Activated T-cell treated with anti-CD3 and anti-CD28 coated beads for 1 hour (primary cell): ENCODE measurements at regions not wholly inside any gene's neighbourhood (a gene's known extent, or its start where the extent isn't known, plus 50 kb on each side); places are given as distances from the start of the nearest gene placed in this dataset.

Experiments used
- DNase-seq: peaks from one replicate; pipeline ENCODE4 v3.0.0-alpha.2; 2020; ENCODE audit warnings: low read depth

DNA sequence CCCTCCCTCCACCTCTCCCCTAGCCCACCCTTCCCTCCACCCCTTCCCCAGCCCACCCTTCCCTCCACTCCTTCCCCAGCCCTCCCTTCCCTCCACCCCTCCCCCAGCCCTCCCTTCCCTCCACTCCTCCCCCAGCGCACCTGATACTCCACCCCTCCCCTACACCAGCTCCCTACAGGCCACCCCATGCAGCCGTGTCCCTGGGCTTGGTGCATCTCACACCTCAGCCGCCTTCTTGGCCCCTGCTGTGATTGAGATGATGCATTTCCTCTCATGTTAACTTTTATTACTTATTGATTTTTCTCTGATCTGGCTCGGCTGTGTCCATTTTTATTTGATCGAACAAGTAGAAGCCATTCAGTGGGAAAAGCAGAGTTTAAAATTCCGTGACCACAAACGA is 243.8 kb downstream of the MATN1 start:
- no peak for DNase-seq

DNA sequence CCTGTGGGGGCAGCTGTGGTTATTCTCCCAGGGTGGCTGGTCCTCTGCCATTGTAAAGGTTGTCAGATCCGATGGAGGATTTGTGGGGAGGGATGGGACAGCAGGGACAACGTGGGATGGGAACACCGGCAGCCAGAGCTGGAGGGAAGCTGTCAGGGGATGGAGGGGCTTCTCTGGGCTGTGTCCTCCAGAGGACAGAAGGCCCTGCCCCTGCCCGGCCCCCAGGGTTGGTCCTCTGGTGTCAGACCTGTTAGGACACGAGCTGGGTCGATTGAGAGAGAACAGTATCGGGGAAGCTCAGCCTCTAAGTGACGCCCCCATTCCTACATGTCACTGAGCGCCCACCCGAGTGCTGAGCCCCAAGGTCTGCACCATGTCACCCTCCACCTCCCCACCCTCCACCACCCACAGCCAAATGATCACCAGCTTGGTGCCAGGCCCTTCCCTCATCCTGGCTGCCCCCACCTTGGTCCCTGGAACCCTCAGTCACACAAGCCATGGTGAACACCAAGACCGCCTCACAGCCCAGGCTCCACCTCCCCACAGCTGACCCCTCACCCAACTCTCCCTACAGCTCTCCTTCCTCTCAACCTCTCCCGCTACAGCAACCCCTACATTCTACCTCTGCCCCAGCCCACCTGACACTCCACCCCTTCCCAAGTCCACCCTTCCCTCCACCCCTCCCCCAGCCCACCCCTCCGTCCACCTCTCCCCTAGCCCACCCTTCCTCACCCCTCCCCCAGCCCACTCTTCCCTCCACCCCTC is 244.4 kb downstream of the MATN1 start:
- no peak for DNase-seq

DNA sequence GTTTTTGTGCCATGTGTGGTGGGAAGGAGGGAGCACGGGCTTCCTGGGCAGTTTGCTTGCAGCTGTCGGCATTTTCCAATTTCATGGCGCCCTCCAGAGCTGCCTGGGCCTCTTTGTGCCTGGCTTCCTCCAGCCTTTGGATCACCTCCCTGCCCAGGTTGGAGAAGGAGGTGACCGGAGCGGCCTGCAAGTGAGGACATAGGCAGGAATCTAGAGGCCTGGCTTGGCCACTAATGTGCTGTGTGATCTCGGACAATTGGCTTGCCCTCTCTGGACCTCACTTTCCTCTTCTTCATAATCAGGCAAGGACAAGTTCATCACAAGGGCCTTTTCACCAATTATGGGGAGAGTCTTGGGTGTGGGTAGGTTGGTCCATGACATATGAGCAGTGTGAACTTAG is 245.1 kb downstream of the MATN1 start:
- no peak for DNase-seq

DNA sequence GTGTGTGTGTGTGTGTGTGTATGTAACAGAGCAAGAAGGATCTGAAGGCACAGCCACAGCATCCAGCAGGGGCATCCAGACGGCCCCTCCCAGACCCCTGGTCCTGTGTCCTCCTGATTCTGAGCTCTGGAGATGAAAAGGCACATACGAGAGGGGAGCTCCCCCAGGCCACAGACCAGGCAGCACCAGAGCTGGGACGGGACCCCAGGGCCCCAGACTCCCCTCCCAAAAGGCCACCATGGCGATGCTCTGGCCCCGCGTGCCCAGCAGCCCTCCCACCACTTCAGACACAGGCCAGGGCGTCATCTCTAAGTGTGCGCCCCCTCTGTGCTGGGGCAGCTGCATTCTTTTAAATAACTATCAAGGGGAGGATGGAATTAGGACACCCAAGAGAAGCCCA is 245.8 kb downstream of the MATN1 start:
- no peak for DNase-seq

DNA sequence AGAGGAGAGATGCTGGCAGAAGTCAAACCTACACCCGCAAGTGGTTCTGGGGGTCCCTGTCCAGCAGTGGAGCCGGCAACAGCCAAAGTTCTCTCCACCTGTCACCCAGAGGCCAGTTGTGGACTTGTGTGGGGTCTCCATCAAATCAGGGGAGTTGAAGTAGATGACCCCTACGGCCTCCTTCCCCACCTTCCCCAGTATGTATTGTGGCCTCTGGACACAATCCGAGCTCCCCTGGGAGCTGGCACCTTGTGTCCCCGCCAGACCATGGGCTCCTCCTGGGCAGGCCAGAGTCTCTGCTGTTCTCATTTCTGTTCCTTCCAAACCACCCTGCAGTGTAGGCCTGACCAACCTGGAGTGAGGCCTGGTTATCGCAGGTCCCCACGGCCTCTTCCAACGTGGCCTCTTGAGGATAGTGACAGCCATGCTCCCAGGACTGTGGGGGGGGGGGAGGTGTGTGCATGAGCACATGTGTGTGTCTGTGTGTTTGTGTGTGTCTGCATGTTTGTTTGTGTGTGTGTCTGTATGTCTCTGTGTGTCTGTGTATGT is 246.4 kb downstream of the MATN1 start:
- DNase-seq = no peak

DNA sequence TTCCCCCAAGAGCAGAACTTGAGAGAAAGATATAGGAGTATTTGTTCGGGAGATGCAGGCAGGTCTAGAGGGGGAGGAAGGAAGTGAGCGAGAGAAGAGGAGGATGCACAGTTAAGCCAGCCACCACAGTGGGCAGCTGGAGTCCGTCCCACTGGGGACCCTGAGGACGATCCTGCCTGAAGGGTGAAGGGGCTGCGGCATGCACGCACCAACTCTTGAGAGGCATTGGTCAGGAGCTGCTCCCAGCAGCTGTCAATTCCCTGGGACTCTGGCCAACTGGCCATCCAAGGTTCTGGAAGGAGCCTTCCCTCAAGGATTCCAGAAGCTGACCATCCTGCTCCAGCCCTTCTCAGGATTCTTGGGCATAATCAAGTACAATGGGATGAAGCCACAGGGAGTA is 246.9 kb downstream of the MATN1 start:
- DNase-seq = no peak

DNA sequence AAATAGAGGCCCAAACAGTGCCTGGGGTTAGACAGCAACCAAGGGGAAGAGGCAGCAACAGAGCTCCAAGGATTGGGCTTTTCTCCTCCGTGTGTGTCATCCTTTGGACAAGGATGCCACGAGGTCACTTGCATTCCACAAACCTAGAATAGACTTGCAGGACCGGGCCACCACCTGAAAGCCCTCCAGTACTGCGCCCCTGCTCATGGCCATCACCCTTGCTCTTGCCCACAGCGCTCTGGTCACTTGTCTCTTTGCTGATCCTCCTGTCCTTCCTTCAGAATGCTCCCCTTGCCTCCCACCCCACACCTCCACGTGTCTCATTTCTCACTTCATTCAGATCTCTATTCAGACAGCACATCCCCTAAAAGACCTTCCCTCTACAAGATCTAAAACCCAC is 247.4 kb downstream of the MATN1 start:
- DNase-seq = no peak

DNA sequence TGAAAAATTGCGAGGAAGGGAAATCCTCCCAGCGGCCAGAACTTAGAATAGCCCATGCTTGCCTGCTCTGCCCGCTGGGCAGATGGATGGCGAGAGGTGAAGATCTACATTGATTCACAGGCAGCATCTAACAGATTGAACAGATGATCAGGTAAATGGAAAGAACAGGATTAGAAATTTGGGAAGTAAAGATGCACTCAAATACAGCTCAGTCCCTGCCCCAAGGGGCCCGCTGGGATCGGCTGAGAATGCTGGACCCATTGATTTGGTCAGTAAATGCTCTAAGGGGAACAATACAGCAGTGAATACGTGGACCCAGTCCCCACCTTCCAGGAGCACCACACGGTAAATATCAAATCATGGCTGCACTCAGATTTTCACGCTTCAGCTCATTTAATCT is 248.2 kb downstream of the MATN1 start:
- DNase-seq = no peak

DNA sequence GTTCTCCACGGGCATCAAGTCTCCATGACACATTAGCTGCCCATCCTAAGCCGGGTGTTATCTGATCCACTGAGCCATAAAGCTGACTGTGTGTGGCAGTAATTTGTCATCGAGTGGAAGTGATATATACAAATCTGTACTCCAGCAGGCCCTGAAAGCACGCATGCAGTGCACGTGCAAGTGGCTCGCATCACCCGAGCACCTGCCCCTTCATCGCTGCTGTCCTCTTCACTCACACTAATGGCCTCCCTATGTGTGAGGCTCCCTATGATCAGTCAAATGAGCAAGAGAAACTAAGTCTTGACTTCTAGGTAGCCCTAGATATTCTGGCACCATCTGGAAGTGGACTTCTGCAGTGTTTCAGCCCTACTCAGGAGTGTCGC is 248.6 kb downstream of the MATN1 start:
- no peak for DNase-seq

DNA sequence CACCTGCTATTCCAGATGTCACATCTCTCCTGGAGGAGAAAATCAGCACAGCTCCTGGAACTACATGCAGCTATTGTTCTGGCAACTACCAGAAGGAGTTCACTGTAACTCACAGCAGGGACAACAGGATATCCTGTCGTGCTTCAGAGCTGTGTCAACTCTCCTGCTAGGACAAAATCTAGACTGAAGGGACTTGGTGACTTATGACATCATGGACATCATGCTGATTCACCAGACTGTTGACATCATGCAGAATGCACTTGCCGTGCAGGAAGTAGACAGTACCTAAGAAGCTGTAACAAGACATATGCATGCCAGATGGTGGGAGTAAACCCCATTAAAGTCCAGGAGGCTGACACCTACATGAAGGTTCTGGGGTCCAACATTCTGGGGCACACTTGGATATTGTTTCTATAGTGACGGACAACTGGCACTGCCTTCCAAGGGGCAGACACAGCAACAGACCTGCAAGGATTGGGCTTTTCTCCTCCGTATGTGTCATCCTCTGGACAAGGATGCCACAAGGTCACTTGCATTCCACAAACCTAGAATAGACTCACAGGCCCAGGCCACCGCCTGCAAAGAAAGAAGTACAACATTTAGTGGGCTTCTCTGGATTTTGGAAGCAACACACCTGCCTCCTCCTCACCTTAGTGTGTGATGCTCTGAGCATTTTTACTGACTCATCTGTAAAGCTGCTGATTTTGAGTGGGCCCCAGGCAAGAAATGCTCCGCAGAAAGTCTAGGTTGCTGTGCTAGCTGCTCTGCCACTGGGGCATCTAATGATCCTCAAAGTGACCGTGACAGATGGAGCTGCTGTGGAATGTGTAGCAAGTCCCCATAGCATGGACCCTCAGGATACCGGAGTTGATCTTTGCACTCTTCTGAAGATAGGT is 249.2 kb downstream of the MATN1 start:
- no peak for DNase-seq

DNA sequence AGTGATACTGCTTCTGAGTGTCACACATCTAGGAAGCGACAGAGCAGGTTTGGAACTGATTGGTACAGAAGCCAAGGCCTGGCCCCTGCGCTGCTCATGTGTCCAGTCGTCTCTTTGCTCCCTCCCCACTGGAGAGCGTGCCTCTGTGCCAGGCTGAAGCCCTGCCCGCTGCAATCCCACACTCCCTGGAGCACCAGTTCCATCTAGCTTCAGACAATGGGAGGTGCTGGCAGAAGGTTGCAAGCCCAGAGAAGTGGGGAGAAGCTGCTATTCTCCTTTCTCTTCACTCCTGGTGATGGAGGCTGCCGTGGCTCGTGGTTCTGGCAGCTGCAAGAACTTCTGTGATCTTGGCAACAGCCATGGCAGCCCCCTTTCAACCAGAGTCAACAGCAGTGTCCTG is 250.9 kb downstream of the MATN1 start:
- DNase-seq = no peak

DNA sequence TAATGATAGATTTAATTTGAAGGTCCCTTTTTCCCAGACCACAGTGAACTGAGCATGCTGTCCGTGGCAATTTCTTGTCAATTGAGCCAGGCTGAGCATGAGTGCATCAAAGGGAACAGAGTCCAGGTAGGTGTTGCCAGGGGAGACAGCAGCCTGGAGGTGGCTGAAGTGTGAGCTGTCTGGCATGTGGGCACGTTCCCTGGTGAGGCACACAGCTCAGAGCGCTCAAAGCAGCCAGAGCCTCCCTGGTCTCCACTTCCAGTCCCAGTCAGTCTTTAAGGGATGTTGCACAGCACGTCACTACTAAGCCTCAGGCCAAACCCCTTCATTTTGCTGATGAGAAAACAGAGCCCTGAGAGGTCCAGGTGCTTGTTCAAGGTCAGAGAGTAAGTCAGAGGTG is 251.4 kb downstream of the MATN1 start:
- no peak for DNase-seq

DNA sequence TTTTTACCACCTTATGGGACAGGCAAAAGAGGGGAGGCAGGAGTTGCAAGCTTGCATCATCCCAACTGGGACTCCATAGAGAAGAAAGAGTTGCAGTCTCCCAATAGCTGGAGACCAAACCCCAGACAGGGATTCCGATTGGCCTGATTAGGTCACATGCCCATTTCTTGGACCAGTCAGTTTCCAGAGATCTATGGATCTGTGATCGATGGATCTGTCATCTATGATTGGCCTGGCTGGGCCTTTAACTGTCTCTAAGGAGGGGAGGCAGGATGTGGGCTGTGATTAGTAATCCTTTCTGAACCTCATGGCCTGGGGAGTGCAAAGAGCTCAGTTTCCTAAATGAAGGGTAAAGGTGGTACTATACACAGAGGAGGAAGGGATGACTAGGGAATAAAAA is 252.1 kb downstream of the MATN1 start:
- DNase-seq = no peak

DNA sequence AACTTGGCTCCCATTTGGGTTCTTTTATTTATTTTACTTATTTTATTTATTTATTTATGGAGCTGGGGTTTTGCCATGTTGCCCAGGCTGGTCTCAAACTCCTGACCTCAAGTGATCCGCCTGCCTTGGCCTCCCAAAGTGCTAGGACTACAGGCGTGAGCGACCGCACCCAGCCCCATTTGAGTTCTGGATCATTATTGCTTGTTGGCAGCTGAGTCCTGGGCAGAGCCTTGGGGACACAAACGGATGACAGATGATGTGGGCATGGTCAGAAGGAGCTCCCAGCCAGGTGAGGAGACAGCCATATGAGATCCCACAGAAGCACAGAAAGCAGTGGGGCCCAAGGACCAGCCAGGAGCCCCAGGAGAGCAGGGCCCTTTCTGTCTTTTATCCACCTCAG is 254.0 kb downstream of the MATN1 start:
- DNase-seq = no peak

DNA sequence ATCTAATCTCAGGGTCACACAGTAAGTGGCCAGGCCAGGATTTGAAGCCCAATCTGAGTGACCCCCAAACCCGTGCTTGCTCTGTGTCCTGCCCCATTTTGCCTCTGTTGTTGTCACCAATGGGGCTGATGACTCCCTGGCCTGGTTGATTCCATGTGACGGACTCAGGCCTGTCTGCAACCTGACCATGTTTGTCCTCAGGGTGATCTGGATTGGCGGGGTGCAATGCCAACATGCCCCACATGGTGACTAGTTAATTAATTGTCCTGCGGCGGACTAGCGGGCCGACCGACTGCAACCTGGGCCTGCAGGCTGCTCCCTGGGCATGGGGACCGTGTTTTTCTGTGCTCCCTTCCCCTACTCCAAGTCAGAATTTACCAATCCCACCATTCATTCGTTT is 256.3 kb downstream of the MATN1 start:
- no peak for DNase-seq

DNA sequence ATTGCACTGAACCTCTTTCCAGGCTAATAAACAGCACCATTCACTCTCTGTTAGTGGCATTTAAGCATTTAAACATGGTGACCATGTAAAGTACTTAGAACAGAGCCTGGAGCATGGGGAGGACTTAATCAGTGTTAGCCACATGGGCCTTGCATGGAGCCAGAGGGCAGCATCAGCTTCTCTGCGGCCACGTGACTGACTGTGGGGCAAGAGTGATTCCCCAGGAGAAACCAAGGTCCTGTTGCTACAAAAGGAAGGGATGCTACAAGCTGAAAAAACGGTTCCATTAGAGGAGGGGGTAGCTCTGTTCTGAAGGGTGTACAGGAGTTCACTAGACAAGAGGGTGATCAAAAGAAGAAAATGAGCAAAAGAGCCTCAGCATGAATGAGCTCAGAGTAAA is 256.8 kb downstream of the MATN1 start:
- DNase-seq = no peak

DNA sequence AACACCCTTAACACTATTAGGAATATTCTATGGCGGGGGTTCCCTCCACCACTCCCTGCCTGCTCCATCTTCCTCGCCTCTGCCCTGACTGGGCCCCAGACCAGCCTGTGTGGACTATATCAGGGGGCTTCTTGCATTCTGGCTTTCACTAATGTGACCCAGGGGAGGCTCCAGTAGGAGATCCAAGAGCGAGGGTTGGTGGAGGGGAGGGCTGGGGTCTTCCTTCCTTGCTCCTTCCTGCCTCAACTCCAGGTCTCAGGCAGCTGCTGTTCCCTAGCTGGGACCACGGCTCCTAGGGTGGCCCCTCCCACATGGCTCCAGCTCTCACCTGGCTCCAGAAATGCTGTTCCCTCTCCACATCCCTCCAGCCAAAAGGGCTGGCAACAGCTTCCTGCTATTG is 257.4 kb downstream of the MATN1 start:
- DNase-seq = no peak

DNA sequence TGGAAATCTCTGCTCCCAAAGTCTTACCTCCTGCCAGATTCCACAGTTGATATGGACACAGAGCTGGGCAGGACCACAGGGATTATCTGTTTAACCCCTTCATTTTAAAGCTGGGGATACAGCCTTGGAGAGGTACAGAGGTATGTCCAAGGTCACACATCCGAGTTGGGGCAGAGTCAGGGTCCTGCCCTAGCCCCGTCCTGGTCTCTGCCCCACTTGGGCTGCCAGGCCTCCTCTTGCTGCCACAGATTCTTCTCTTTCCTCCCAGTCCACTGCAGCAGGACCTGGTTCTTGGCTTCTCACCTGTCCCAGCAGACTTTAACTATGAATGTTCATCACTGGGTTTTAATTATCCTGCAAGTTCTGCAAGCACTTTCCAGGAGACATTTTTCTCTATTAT is 258.3 kb downstream of the MATN1 start:
- no peak for DNase-seq

DNA sequence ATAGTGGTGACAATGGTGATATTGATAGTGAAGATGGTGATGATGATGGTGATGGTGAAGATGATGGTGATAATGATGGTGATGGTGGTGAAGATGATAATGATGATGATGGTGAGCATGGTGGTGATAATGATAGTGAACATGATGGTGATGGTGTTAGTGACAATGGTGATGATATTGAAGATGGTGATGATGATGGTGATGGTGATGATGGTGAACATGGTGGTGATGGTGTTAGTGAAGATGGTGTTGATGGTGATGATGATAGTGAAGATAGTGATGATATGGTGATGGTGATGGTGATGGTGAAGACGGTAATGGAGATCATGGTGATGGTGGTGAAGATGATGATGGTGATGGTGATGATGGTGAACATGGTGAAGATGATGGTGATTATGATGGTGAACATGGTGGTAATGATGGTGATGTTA is 259.2 kb downstream of the MATN1 start:
- DNase-seq = no peak

DNA sequence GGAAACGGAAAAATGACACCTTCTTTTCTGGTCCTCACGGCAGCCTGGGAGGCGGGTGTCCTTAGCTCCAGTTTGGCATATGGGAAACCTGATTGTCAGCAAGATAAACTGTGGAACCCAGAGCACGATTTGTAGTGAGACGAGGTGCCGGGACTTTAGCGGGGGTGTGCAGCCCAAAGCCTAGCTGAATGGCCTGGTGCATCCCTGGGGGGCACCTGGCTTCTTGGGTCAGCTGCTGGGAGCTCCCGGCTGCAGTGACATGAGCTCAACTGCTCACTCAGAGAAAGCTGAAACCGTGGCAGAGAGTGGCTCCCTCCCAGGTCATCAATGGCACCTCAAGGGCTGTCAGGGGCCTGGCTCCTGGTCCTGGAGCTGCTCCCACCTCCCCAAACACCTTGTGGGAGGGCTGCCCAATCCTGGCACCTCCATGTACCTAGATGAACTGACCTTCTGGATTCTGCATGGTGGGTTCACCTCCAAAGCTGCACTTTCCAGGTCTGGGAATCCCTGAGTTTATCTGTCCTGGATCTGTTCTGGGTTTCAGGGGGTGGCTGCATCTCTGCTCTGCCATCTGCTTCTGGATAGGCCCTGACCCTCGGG is 260.5 kb downstream of the MATN1 start:
- no peak for DNase-seq

DNA sequence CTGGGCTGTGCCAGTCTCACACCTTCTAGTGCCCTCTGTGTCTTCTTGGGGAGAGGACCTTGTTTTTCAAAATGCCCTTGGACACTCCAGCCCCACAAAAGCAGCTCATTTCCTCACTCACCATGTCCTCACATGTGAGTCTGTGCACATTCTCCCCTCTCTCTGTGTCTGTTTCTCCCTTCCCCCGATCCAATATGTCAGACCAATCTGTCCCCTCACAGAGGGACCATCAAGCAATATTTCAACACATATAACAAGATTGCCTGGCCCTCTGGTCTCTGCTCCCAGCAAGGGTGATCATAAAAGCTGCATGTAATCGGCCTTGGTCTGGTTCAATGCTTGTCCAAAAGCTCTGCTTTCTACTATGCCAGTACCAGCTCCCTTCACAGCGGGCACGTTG is 261.2 kb downstream of the MATN1 start:
- no peak for DNase-seq

DNA sequence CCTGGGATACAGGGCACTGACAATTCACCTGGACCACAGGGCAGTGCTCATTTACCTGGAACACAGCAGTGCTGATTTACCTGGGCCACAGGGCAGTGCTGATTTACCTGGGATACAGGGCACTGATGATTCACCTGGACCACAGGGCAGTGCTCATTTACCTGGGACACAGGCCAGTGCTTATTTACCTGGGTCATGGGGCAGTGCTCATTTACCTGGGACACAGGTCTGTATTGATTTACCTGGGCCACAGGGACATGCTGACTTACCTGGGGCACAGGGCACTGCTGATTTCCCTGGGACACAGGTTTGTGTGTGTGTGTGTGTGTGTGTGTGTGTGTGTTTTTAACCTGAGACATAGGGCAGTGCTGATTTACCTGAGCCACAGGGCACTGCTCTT is 261.7 kb downstream of the MATN1 start:
- no peak for DNase-seq

DNA sequence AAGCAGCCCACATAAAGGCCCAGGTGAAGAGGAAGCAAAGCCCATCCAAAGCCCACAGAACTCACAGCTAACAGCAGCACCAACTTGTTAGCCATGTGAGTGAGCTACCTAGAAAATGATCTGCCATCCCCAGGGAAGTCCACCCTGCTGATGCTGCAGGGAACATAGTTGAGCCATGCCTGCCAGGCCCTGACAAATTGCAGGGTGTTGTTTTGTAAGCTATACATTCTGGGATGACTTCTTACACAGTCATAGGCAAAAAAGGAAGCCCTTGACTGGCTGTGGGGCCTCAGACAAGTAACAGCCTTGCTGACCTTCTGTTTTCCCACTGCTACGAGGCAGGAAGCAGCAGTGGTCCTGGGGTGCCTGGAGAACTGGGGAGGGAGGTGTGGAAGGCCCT is 262.7 kb downstream of the MATN1 start:
- no peak for DNase-seq
